Retinal pigment epithelial cell (primary cell): ENCODE measurements at regions not wholly inside any gene's neighbourhood (a gene's known extent, or its start where the extent isn't known, plus 50 kb on each side); places are given as distances from the start of the nearest gene placed in this dataset.

Experiments used
- DNase-seq: peaks from one replicate; pipeline ENCODE4 v3.0.0-alpha.2; 2010; ENCODE audit warnings: low read depth
- H3K4me3 ChIP-seq: 2 replicates; pipeline ENCODE4 v1.5.1; 2011; ENCODE audit warnings: mild to moderate bottlenecking, low read length, control low read depth, moderate library complexity
- CTCF ChIP-seq: conservative IDR thresholded peaks from 2 replicates; pipeline ENCODE4 v1.5.1; 2011; ENCODE audit warnings: low read depth, low read length, control low read depth, inconsistent platforms

DNA sequence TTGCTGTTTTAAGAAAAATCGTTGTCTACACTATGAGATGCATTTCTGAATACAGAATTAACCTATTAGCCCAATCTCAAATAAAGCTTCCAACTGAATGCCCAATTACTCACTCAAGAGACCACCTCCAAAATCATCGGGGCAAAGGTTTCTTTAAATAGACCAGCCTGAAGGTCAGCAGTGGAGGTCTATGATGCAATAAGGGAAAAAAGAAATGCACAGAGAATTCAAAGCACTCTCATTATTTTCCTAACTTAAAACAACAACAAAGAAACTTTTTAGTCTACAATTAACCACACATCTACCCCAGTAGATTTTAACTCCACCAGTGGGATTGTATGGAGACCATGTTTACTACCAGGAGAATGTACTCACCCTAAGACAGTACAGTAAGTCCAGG is 657.7 kb upstream of the CCDC54 start:
- no peak for TF ChIP-seq CTCF

DNA sequence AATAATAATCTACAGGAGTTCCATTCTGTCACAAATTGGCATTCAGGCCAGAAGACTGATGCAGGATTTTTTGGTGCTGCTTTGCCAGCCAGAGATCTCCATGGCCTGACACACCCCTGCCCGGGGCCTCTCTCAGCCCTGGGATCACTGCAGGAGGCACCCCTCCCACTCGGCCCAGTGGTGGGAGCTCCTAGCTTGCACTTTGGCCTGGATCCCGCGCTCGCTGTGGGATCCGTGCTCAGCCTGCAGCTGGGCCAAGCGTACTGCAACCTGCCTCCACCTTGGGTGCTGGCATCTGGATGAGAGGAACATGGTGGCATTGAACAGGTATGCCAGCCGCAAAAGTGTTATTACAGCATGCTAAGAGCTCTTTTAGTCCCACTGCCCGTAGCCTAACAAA is 656.7 kb upstream of the CCDC54 start:
- no peak for TF ChIP-seq CTCF
- no peak overlapping the region for H3K4me3 ChIP-seq
- no peak for DNase-seq

More for the DNA sequence above, 657.7 kb upstream of the CCDC54 start:
- DNase-seq: no peak
- H3K4me3 ChIP-seq: no peak overlapping the region

DNA sequence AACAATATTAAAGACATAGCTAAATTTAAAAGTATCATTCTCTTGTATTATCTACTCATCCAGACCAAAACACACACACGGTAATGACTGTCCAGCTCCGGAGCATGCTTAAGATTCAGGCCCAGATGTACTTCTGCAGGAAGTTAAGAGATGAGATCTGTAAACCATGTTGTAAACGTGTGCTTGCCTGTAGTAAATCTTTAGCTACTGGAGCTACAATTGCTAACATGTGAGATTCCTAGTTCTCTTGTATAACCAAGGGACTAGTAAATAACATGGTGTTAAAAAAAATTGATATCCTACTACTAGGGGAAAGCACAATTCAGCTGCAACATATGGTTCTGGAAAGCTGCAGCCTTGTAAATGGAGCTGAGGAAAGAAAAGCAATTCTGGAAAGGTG is 651.7 kb upstream of the CCDC54 start:
- no peak for TF ChIP-seq CTCF
- no peak for DNase-seq
- H3K4me3 ChIP-seq: no peak overlapping the region

DNA sequence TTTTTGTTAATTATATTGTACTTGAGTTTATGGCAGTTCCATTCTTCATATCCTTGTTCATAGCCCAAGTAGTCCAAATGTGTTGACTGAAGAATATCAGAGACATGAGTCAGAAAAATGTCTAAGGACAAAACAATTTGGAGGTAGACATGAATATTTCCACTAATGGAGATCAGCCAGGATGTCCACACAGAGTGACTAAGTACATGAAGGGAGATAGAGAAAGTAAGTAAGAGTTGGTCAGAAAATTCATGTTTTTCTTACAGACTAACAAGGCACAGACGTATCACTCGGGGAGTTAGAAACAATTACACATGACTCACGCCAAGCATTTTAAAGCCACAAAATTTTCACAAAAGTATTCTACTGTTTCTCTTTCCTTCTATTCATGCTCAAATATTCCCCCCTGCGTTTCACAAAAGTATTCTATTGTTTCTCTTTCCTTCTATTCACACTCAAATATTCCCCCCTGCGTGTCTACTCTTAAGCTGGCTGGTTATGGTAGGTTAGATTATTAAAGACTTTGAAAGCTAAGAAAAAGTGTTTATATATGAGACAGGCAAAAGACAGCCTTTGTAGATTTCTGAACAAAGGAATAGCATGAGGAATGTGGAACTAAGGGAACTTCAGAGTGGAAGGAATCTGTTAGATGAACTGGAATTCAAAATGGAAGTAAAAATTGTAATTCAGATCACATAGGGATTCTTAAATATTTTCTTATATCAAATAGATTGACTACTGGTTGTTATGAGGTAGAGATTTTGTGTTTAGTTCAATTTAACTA is 648.7 kb upstream of the CCDC54 start:
- peak; percentile 73 for DNase-seq
- no peak for TF ChIP-seq CTCF
- peak overlapping the region; percentile 16 for H3K4me3 ChIP-seq

DNA sequence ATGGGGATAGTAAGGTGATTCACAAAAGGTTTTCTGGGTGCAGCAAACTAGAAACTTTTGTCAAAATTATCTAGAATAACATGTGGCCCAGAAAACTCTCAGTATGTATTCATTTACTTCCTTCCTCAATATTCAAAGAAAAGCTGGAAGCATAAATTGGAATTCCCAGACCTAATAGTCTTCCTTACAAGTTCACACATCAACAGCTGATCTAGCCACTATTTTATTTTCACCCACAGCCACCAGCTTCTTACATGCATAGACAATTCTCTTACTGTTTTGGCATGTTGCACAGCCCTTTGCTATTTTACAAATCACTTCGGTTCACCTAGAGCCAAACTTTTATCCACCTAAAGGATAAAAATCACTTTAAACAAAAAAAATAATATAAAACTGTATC is 647.8 kb upstream of the CCDC54 start:
- no peak for DNase-seq

DNA sequence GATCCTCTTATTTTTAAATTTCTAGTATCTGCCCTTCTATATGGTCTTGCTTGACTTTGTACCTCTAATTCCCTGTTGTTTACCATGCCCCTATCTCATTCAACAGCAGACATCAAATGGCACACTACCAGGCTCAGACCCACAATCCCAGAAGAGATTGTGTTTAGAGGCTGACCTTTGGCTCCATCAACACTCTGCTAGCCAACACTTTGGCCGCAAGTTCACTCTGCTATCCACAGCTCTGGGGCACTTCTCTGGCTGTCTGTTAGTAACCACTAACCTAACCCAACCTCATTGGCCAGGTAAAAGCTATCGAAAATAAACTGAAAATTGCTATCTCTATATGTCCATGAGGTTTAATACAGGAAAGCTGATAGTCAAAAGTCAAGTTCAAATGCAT is 646.0 kb upstream of the CCDC54 start:
- no peak overlapping the region for H3K4me3 ChIP-seq
- no peak for TF ChIP-seq CTCF
- DNase-seq: no peak

More for the DNA sequence above, 647.8 kb upstream of the CCDC54 start:
- no peak overlapping the region for H3K4me3 ChIP-seq
- no peak for TF ChIP-seq CTCF

- no peak for DNase-seq
- H3K4me3 ChIP-seq: no peak overlapping the region
- TF ChIP-seq CTCF: no peak
Measured at GRCh38 chr3:106734712-106735111, 642.5 kb upstream of the CCDC54 start.
